ENCODE measurements at regions not wholly inside any gene's neighbourhood (a gene's known extent, or its start where the extent isn't known, plus 50 kb on each side); places are given as distances from the start of the nearest gene placed in this dataset.

DNA sequence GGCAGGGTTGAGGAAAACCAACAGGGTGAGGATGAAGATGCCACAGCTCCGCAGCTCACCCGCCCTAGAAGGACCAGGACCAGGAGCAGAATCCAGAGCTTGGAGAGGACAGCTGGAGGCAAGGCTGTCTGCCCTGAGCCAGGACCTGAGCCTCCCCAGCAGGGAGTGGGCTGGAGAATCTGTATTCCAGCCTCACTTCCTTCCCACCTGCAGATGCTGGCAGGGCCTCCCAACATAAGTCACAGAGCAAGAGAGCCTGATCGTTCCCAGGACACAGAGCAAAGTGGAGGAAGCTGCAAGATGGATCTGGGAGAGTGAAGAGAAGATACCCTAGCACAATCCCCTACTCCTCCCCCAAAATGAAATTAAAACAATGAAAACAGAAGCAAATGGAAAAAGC, 61.7 kb upstream of the WASF3 start:
- no peak overlapping the region for H3K4me3 ChIP-seq
- no peaks in the 10 kb centered on the region for H3K36me3 ChIP-seq

DNA sequence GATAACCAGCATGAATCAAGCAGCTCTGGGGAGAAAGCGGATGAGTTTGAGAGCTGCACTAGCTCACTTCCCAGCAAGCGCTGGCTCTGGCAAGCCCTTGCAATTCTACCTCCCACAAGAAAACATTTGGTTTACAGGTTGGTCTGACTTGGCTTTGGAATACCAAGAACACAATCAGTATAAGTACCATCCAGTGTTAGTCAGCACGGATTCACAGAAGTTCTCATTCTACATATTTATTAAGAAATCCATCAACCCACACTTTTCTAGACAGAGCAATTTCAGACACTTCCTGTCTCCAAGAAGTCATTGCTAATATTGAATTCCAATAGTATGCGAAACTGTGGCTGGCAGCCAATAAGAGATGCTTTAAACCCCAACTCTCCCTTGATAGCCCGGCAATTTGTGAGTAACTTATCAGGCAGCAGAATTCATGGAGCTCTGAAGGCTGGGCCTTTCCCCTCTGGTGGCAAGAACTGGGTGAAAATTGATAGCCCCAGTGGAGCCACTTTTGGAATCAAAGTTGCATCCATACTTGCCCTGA, 59.4 kb upstream of the WASF3 start:
- TF ChIP-seq POLR2A (IDR thresholded peaks at IDR 0.05), result no peak
- TF ChIP-seq, protein P1, sequence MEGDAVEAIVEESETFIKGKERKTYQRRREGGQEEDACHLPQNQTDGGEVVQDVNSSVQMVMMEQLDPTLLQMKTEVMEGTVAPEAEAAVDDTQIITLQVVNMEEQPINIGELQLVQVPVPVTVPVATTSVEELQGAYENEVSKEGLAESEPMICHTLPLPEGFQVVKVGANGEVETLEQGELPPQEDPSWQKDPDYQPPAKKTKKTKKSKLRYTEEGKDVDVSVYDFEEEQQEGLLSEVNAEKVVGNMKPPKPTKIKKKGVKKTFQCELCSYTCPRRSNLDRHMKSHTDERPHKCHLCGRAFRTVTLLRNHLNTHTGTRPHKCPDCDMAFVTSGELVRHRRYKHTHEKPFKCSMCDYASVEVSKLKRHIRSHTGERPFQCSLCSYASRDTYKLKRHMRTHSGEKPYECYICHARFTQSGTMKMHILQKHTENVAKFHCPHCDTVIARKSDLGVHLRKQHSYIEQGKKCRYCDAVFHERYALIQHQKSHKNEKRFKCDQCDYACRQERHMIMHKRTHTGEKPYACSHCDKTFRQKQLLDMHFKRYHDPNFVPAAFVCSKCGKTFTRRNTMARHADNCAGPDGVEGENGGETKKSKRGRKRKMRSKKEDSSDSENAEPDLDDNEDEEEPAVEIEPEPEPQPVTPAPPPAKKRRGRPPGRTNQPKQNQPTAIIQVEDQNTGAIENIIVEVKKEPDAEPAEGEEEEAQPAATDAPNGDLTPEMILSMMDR (IDR thresholded peaks at IDR 0.05 in 4 of 5, conservative IDR thresholded peaks at IDR 0.05 in 1 of 5), result no peak
- Histone ChIP-seq H3K27ac (no peak overlapping the region), H3K27me3 (no peaks in the 10 kb centered on the region), H3K36me3 (no peaks in the 10 kb centered on the region), H3K4me3 (no peak overlapping the region), H3K4me1 (no peaks in the 10 kb centered on the region), H3K9me3 (no peaks in the 10 kb centered on the region)
- no peak for ATAC-seq
- no peak for DNase-seq
- in situ Hi-C loops (cut with MboI; ENCODE audit: low sequenced_read_pairs in 4 of 4), result loop anchor here (5.0 to 25.0 kb wide), 4 partner anchors 189 to 316 kb away; no protein-coding TSS in a partner anchor
- intact Hi-C loops (cut with DNase I; ENCODE audit: low total_unique reads), result no loop called here

More for the DNA sequence above, 61.7 kb upstream of the WASF3 start:
- H3K9me3 ChIP-seq, result no peaks in the 10 kb centered on the region
- H3K4me1 ChIP-seq, result no peaks in the 10 kb centered on the region
- TF ChIP-seq, protein P1 (IDR thresholded peaks at IDR 0.05 in 4 of 5, conservative IDR thresholded peaks at IDR 0.05 in 1 of 5), result no peak
- no peak for TF ChIP-seq POLR2A (IDR thresholded peaks at IDR 0.05)
- no peak for ATAC-seq
- in situ Hi-C loops (cut with MboI; ENCODE audit: low sequenced_read_pairs in 4 of 4), result loop anchor here (5.0 to 25.0 kb wide), 4 partner anchors 192 to 313 kb away; no protein-coding TSS in a partner anchor
- H3K27me3 ChIP-seq, result no peaks in the 10 kb centered on the region
- intact Hi-C loops (cut with DNase I; ENCODE audit: low total_unique reads), result loop anchor here (1.0 kb wide), 1 partner anchor 311 kb away; no protein-coding TSS in a partner anchor
- no peak overlapping the region for H3K27ac ChIP-seq
- DNase-seq, result no peak

DNA sequence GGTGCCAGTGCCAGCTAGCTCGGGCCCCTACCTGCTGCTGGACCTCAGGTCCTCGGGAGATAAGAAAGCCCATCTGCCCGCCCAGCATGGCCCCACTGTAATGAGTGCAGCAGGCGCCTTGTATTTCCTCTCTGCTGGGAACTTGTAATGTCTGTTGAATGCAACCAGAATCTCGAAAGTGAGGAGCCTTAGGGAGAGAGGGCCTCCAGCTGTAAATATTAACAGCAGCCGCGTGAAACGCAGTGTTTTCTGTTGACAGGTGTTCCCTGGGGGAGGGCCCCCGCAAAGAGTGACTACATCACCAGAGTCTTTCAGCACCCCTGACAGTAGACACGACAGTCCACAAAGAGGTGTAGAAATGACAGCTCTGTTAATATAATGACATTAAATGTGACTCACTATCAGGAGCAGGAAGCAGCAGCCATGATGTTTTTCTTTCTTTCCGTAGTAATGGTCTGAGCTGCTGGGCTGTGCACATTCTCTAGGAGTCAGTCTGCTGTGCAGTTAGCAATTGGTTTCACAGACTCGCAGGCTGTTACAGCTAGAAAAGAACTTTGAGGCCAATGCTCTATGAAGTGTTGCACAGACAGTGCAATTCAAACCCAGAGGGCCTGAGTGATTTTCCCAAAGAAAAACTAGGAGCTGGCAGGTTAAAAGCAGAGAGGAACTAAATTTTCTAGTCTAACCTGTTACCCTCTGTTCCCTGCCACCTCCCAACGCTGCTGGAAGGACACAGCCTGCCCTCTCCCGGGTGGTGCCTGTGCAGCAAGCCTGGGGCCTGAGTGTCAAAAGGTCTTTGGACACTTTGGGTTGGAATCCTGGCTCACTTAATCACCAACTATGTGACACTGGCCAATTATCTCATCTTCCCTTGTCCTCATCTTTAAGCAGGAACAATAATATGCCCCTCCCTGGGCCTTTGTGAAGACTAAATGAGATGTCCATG, 58.6 kb upstream of the WASF3 start:
- in situ Hi-C loops (cut with MboI; ENCODE audit: low sequenced_read_pairs in 4 of 4) (loop anchor here (5.0 to 25.0 kb wide), 4 partner anchors 188 to 317 kb away; no protein-coding TSS in a partner anchor), intact Hi-C loops (cut with DNase I; ENCODE audit: low total_unique reads) (no loop called here)
- no peak for DNase-seq
- no peaks in the 10 kb centered on the region for H3K4me1 ChIP-seq
- no peaks in the 10 kb centered on the region for H3K9me3 ChIP-seq
- H3K27me3 ChIP-seq, result no peaks in the 10 kb centered on the region
- no peak overlapping the region for H3K4me3 ChIP-seq
- H3K27ac ChIP-seq, result no peak overlapping the region
- H3K36me3 ChIP-seq, result no peaks in the 10 kb centered on the region
- ATAC-seq, result no peak
- no peak for TF ChIP-seq POLR2A (IDR thresholded peaks at IDR 0.05)
- TF ChIP-seq, protein P1 (IDR thresholded peaks at IDR 0.05 in 4 of 5, conservative IDR thresholded peaks at IDR 0.05 in 1 of 5), result no peak

DNA sequence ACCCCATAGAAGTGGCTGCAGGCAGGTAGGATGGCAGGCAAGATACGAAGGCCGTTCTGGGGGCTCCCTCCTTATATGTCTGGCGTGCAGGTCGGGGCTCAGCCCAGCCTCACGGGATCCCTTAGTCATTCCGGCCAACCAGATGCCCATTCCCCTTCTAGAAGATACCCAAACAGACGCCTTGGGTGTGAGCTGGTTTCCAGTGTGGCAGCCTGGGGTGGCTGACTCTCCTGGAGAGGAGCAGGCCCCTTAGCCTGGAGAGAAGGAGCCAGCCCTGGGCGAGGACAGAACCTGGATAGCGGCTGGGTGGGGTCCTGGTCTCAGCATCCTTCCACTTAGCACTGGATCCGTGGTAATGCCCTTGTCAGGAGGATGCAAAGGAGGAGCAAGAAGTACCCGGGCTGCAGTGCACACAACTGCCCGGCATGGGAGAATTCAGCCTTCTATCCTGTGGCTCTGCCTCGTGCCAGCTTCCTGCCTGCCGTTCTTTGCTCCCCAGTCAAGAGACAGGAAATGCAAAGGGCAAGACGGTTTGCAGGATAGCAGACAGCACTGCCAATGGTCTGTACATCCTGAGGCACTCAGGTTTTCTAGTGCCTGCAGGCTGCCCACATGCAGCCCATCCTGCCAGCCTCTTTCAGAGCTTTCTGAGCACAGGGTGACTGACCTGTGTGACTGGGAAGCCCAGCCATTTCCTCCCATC, 56.7 kb upstream of the WASF3 start:
- DNase-seq, result no peak
- Histone ChIP-seq H3K4me1 (no peaks in the 10 kb centered on the region), H3K36me3 (no peaks in the 10 kb centered on the region), H3K4me3 (no peak overlapping the region), H3K9me3 (no peaks in the 10 kb centered on the region), H3K27me3 (no peaks in the 10 kb centered on the region), H3K27ac (no peak overlapping the region)
- TF ChIP-seq, protein P1 (IDR thresholded peaks at IDR 0.05 in 4 of 5, conservative IDR thresholded peaks at IDR 0.05 in 1 of 5), result no peak
- no peak for TF ChIP-seq POLR2A (IDR thresholded peaks at IDR 0.05)
- intact Hi-C loops (cut with DNase I; ENCODE audit: low total_unique reads) (no loop called here), in situ Hi-C loops (cut with MboI; ENCODE audit: low sequenced_read_pairs in 4 of 4) (loop anchor here in 1 of 4 donors (10.0 kb wide), 1 partner anchor 194 kb away; no protein-coding TSS in a partner anchor)
- no peak for ATAC-seq

Measured in gastrocnemius medialis (tissue), 4 donors.